Stimulated activated naive CD8-positive, alpha-beta T cell treated with anti-CD3 and anti-CD28 coated beads, Interleukin-15, Interleukin-2, amounts not matched to agents 100 U/mL and 50 U/mL, for 24 hours (primary cell): ENCODE measurements at regions not wholly inside any gene's neighbourhood (a gene's known extent, or its start where the extent isn't known, plus 50 kb on each side); places are given as distances from the start of the nearest gene placed in this dataset.
"Not testable (repeated sequence)": the region's sequence is repeated elsewhere in the genome, so short reads cannot be mapped to it uniquely, and the experiment has no call there.

Source experiments
- ATAC-seq: fragments of 150-1000 bp; cut with Tn5 transposase; one replicate; pipeline ENCODE4 v1.10.0; 2021
- DNase-seq: peaks from one replicate; pipeline ENCODE4 v3.0.0; 2021

- DNase-seq, ATAC-seq: not testable (repeated sequence)
Measured at GRCh38 chr6:82816243-82816642, 249.4 kb downstream of the UBE3D start.

- ATAC-seq (no peak), DNase-seq (no peak)
Measured at GRCh38 chr6:82818727-82819126, 246.9 kb downstream of the UBE3D start.

- ATAC-seq (no peak), DNase-seq (no peak)
Measured at GRCh38 chr6:82823361-82823760, 242.3 kb downstream of the UBE3D start.

- ATAC-seq (no peak), DNase-seq (no peak)
Measured at GRCh38 chr6:82832811-82833210, 232.8 kb downstream of the UBE3D start.

- no peak for ATAC-seq
Measured at GRCh38 chr6:82833481-82833880, 232.2 kb downstream of the UBE3D start.

GRCh38 chr6:82836022-82836575 is 229.5 kb downstream of the UBE3D start:
- DNase-seq (no peak), ATAC-seq (no peak)

More at GRCh38 chr6:82833481-82833880, 232.2 kb downstream of the UBE3D start:
- no peak for DNase-seq

- DNase-seq (no peak), ATAC-seq (no peak)
Measured at GRCh38 chr6:82840571-82840970, 225.1 kb downstream of the UBE3D start.

GRCh38 chr6:82841309-82841708 is 224.3 kb downstream of the UBE3D start:
- DNase-seq (no peak), ATAC-seq (no peak)
